Ishikawa (cell line): ENCODE measurements at regions not wholly inside any gene's neighbourhood (a gene's known extent, or its start where the extent isn't known, plus 50 kb on each side); places are given as distances from the start of the nearest gene placed in this dataset.

Experiments
- CREB1 ChIP-seq: IDR thresholded peaks from 2 replicates; pipeline ENCODE4 v1.6.1; 2012; ENCODE audit warnings: low read depth
- EGR1 ChIP-seq: IDR thresholded peaks from 2 replicates; pipeline ENCODE4 v1.6.1; 2012
- FOXM1 ChIP-seq: IDR thresholded peaks from 2 replicates; pipeline ENCODE4 v1.6.1; 2012; ENCODE audit warnings: low read depth, borderline replicate concordance
- MAX ChIP-seq: IDR thresholded peaks from 2 replicates; pipeline ENCODE4 v1.6.1; 2012
- NFIC ChIP-seq: IDR thresholded peaks from 2 replicates; pipeline ENCODE4 v1.6.1; 2012
- RAD21 ChIP-seq: IDR thresholded peaks from 2 replicates; pipeline ENCODE4 v1.6.1; 2012; ENCODE audit warnings: low read depth
- REST ChIP-seq: IDR thresholded peaks from 2 replicates; pipeline ENCODE4 v1.6.1; 2012; ENCODE audit warnings: low read depth, mild to moderate bottlenecking
- TAF1 ChIP-seq: IDR thresholded peaks from 2 replicates; pipeline ENCODE4 v1.6.1; 2012; ENCODE audit warnings: low read depth, mild to moderate bottlenecking
- TEAD4 ChIP-seq: IDR thresholded peaks from 2 replicates; pipeline ENCODE4 v1.6.1; 2012
- YY1 ChIP-seq: IDR thresholded peaks from 2 replicates; pipeline ENCODE4 v1.6.1; 2012; ENCODE audit warnings: low read depth
- ZBTB7A ChIP-seq: IDR thresholded peaks from 2 replicates; pipeline ENCODE4 v1.6.1; 2012; ENCODE audit warnings: low read depth
- TF ChIP-seq, protein P1 (sequence below): IDR thresholded peaks from 2 replicates; pipeline ENCODE4 v1.6.1; 2012

DNA sequence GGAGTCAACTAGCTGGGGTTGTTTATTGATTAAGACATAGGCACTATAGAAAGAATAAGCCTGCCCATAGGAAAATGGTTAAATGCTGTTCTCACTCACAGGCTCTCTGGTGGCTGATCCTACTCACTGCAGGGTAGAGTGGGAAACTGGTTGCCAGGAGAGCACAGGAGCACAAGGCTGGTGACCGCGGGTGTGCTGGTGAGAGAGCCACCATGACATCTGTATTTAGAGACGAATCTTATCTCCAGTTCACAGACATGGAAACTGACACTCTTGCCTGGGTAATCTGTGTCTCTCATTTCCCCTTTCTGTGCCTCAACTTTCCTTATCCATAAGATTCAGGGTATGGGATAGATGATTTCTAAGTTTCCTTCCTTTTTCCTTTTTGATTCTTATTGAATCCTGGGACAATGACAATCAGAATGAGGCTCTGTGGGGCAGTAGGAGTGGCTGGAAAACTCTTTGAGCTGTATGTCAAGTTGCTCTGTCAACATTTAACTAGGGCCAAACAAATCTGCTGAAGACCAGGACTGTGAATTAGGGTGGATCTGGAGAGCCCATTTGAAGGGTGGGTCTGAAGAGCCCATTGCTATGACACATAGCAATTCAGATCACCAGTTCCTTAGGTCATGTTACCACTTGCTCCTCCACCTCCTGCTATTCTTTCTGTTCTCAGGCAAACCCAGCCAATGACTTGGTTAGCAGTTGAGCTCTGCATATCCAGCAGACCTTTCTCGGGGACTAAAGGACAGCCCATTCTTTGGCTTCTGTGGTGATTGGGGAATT is 286.1 kb upstream of the TBL1XR1 start:
- TF ChIP-seq TAF1 (no peak), CREB1 (no peak), FOXM1 (no peak), MAX (no peak), TEAD4 (no peak), ZBTB7A (no peak), REST (no peak), NFIC (no peak), RAD21 (peak; percentile 53), EGR1 (no peak), YY1 (no peak)
- TF ChIP-seq, protein P1, sequence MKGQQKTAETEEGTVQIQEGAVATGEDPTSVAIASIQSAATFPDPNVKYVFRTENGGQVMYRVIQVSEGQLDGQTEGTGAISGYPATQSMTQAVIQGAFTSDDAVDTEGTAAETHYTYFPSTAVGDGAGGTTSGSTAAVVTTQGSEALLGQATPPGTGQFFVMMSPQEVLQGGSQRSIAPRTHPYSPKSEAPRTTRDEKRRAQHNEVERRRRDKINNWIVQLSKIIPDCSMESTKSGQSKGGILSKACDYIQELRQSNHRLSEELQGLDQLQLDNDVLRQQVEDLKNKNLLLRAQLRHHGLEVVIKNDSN: no peak
